ENCODE measurements at regions not wholly inside any gene's neighbourhood (a gene's known extent, or its start where the extent isn't known, plus 50 kb on each side); places are given as distances from the start of the nearest gene placed in this dataset.
"Not testable (repeated sequence)": the region's sequence is repeated elsewhere in the genome, so short reads cannot be mapped to it uniquely, and the experiment has no call there.

DNA sequence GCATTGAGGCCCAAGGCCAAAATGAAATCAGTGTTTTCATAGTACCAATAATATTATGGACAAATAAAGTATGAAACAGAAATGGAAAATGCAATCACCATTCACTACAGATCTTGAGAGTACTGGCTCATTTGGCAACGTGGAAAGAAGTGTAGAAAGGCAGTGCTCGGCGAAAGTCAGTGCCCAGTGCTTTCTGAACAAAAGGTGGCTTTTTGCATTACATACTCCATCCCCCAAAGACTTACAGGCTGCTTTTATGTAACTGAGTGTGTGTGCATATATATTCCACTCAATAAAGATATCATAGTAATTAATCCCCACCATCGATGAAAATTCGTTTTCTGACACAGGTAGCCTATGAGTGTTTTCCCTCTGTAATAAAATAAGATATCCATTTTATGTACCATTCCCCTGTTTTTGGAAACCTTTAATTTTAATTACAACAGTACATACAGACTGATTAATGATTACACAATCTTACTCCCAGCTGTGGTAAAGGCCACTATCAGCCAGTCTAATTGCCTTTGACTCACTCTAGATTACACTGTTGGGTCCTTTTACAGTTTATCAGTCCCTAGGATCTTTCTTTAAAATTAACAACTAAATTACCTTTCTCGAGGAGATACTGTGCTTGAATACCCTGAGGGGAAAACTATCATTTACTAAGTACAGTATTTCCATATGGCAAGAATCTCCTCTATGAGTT, 65.9 kb downstream of the MAD2L1 start:
- H3K27me3 ChIP-seq, result no peaks in the 10 kb centered on the region
- H3K27ac ChIP-seq, result no peak overlapping the region
- DNase-seq (no peak), ATAC-seq (no peak)
- H3K4me1 ChIP-seq, result no peaks in the 10 kb centered on the region
- in situ Hi-C loops (cut with MboI; ENCODE audit: low sequenced_read_pairs in 4 of 4), result no loop called here
- no peaks in the 10 kb centered on the region for H3K36me3 ChIP-seq
- intact Hi-C loops (cut with DNase I; ENCODE audit: low total_unique reads), result no loop called here
- TF ChIP-seq POLR2A (IDR thresholded peaks at IDR 0.05), result no peak
- TF ChIP-seq, protein P1, sequence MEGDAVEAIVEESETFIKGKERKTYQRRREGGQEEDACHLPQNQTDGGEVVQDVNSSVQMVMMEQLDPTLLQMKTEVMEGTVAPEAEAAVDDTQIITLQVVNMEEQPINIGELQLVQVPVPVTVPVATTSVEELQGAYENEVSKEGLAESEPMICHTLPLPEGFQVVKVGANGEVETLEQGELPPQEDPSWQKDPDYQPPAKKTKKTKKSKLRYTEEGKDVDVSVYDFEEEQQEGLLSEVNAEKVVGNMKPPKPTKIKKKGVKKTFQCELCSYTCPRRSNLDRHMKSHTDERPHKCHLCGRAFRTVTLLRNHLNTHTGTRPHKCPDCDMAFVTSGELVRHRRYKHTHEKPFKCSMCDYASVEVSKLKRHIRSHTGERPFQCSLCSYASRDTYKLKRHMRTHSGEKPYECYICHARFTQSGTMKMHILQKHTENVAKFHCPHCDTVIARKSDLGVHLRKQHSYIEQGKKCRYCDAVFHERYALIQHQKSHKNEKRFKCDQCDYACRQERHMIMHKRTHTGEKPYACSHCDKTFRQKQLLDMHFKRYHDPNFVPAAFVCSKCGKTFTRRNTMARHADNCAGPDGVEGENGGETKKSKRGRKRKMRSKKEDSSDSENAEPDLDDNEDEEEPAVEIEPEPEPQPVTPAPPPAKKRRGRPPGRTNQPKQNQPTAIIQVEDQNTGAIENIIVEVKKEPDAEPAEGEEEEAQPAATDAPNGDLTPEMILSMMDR (IDR thresholded peaks at IDR 0.05 in 4 of 5, conservative IDR thresholded peaks at IDR 0.05 in 1 of 5), result no peak
- H3K9me3 ChIP-seq, result no peaks in the 10 kb centered on the region
- no peak overlapping the region for H3K4me3 ChIP-seq

- H3K9me3 ChIP-seq; intact Hi-C loops (cut with DNase I; ENCODE audit: low total_unique reads); in situ Hi-C loops (cut with MboI; ENCODE audit: low sequenced_read_pairs in 4 of 4); ATAC-seq; H3K27me3 ChIP-seq; H3K27ac ChIP-seq; H3K36me3 ChIP-seq; H3K4me3 ChIP-seq; DNase-seq; H3K4me1 ChIP-seq: not testable (repeated sequence)
Observed at GRCh38 chr4:119996024-119996423, 70.6 kb downstream of the MAD2L1 start.

DNA sequence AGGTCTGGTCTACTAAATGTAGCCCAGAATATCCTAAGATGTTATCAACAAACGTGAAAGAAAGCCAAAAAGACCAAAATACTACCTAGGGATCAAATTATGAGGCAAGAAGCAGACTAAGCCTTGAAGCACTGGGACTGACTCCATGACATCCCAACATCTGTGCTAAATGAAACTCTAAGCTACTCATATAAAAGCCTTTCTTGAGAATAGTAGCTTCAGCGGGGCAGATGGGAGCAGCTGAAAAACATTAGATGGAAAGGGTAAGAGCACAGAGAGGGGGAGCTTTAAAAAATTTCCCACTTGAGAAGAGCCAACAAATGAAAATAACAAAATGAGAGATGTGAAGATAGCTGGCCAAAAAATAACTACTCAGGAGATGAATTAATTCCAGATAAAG, 81.7 kb downstream of the MAD2L1 start:
- intact Hi-C loops (cut with DNase I; ENCODE audit: low total_unique reads), result no loop called here
- Histone ChIP-seq H3K27ac (no peak overlapping the region), H3K27me3 (no peaks in the 10 kb centered on the region), H3K9me3 (peaks cover 0 to 3% (median 0%) of the 10 kb centered on the region in 3 donors), H3K4me1 (no peaks in the 10 kb centered on the region), H3K36me3 (no peaks in the 10 kb centered on the region), H3K4me3 (no peak overlapping the region)
- DNase-seq, result no peak
- no peak for ATAC-seq
- in situ Hi-C loops (cut with MboI; ENCODE audit: low sequenced_read_pairs in 4 of 4), result no loop called here
- TF ChIP-seq, protein P1 (IDR thresholded peaks at IDR 0.05 in 4 of 5, conservative IDR thresholded peaks at IDR 0.05 in 1 of 5), result no peak
- no peak for TF ChIP-seq POLR2A (IDR thresholded peaks at IDR 0.05)

- no peak for TF ChIP-seq POLR2A (IDR thresholded peaks at IDR 0.05)
- TF ChIP-seq, protein P1 (IDR thresholded peaks at IDR 0.05 in 4 of 5, conservative IDR thresholded peaks at IDR 0.05 in 1 of 5), result no peak
- no peaks in the 10 kb centered on the region for H3K4me1 ChIP-seq
- H3K27ac ChIP-seq, result no peak overlapping the region
- in situ Hi-C loops (cut with MboI; ENCODE audit: low sequenced_read_pairs in 4 of 4), result no loop called here
- no peaks in the 10 kb centered on the region for H3K27me3 ChIP-seq
- H3K4me3 ChIP-seq, result no peak overlapping the region
- intact Hi-C loops (cut with DNase I; ENCODE audit: low total_unique reads), result no loop called here
- DNase-seq (no peak), ATAC-seq (no peak)
- no peaks in the 10 kb centered on the region for H3K36me3 ChIP-seq
- H3K9me3 ChIP-seq, result no peaks in the 10 kb centered on the region
Observed at GRCh38 chr4:119982756-119983155, 83.9 kb downstream of the MAD2L1 start.

DNA sequence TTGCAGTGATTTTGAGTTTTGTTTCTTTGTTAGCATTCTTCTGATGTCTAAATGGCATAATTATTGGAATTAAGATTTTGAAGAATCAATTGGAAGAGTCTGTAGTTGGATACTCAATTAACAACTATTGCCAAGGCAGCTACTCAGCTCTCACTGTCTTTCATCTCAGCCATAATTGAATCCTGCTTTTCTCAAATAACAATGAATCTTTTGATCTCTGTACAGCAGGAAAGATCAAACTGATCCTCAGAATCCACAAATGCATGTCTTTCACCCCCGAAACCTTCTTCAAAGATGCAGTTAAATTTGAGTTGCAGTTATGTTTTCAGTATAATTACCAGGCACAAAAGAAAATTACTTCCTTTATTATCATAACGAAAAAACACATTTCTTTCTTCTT, 86.2 kb downstream of the MAD2L1 start:
- H3K27ac ChIP-seq, result no peak overlapping the region
- ATAC-seq, result no peak
- H3K4me3 ChIP-seq, result no peak overlapping the region
- intact Hi-C loops (cut with DNase I; ENCODE audit: low total_unique reads), result no loop called here
- no peaks in the 10 kb centered on the region for H3K9me3 ChIP-seq
- in situ Hi-C loops (cut with MboI; ENCODE audit: low sequenced_read_pairs in 4 of 4), result no loop called here
- no peaks in the 10 kb centered on the region for H3K36me3 ChIP-seq
- TF ChIP-seq, protein P1 (IDR thresholded peaks at IDR 0.05 in 4 of 5, conservative IDR thresholded peaks at IDR 0.05 in 1 of 5), result no peak
- TF ChIP-seq POLR2A (IDR thresholded peaks at IDR 0.05), result no peak
- no peaks in the 10 kb centered on the region for H3K27me3 ChIP-seq
- DNase-seq, result no peak
- H3K4me1 ChIP-seq, result no peaks in the 10 kb centered on the region
